ENCODE measurements at regions not wholly inside any gene's neighbourhood (a gene's known extent, or its start where the extent isn't known, plus 50 kb on each side); places are given as distances from the start of the nearest gene placed in this dataset.

DNA sequence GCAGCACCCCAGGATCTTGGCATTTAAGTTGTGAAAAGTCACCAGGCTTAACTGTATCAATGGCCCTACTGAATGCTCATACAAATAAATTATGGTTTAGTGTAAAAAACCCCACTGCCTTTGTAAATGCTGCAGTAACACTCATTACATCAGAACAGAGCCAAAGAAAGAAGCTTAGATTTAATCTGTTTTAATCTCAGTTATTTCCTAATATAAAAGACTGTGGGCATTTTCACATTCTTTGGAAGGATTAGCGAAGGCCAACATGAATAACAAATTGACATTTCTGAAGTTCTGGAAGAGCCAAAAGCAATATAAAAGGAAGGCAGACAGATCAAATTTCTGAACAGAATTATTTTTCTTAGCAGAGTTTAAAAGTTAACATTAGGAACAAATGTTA lies 140.0 kb upstream of the HCCS start:
- Histone ChIP-seq H3K9me3 (ENCODE audit: control insufficient read depth, low read length) (no peaks in the 10 kb centered on the region), H3K27ac (ENCODE audit: low read length) (no peak overlapping the region), H3K4me1 (ENCODE audit: control insufficient read depth, insufficient read depth, low read length) (no peaks in the 10 kb centered on the region), H3K27me3 (ENCODE audit: control insufficient read depth, insufficient read depth) (no peaks in the 10 kb centered on the region), H3K4me3 (ENCODE audit: low read length) (no peak overlapping the region)
- WGBS, result 65% methylated on average over 1 of the region's 1 CpG
- intact Hi-C loops (cut with DNase I), result no loop called here
- ATAC-seq (no peak), DNase-seq (no peak)

DNA sequence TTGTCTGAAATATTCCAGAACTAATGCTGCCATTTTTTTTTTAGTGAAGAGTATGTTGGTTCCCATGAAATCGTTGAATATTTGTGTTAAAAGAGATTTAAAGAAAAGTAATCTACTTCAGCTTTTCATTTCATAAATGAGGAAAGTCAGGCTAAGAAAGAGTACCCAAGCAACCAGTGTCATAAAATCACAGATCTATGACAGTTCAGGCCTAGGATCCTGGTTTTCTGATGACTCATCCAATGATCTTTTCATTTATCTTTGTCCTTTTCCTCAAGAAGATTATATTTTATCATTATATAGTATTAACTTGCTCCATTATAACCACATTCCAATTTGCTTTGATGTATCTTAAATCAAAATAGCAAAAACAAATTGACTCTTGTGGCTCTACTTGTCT lies 139.4 kb upstream of the HCCS start:
- Histone ChIP-seq H3K27me3 (ENCODE audit: control insufficient read depth, insufficient read depth) (no peaks in the 10 kb centered on the region), H3K27ac (ENCODE audit: low read length) (no peak overlapping the region), H3K4me1 (ENCODE audit: control insufficient read depth, insufficient read depth, low read length) (no peaks in the 10 kb centered on the region), H3K9me3 (ENCODE audit: control insufficient read depth, low read length) (no peaks in the 10 kb centered on the region), H3K4me3 (ENCODE audit: low read length) (no peak overlapping the region)
- no peak for DNase-seq
- ATAC-seq, result no peak
- 78% methylated on average over 1 of the region's 1 CpG for whole genome bisulfite sequencing
- intact Hi-C loops (cut with DNase I), result no loop called here

DNA sequence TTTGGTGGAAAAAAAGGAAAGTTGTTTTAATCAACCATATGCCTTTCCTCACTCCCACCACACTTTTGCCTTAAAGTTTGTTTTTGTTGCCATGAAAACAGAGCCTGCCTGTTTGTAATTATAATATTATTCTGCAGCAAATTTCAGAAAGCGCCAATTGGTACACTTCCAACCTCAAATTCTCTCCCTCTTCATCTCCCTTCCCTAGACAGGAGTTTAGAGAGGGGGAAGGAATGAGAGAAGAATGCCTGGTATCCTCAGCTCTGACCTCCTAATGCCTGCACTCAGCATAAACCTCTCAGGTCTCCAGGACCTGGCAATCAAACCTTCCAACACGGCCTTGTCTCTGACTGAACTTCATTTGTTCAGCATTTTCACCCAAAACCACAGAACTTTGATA lies 138.4 kb upstream of the HCCS start:
- no peak for DNase-seq
- intact Hi-C loops (cut with DNase I), result no loop called here
- Histone ChIP-seq H3K4me3 (ENCODE audit: low read length) (no peak overlapping the region), H3K27ac (ENCODE audit: low read length) (no peak overlapping the region), H3K4me1 (ENCODE audit: control insufficient read depth, insufficient read depth, low read length) (no peaks in the 10 kb centered on the region), H3K9me3 (ENCODE audit: control insufficient read depth, low read length) (no peaks in the 10 kb centered on the region), H3K27me3 (ENCODE audit: control insufficient read depth, insufficient read depth) (no peaks in the 10 kb centered on the region)
- 61% methylated on average over 2 of the region's 2 CpGs for WGBS
- ATAC-seq, result no peak

DNA sequence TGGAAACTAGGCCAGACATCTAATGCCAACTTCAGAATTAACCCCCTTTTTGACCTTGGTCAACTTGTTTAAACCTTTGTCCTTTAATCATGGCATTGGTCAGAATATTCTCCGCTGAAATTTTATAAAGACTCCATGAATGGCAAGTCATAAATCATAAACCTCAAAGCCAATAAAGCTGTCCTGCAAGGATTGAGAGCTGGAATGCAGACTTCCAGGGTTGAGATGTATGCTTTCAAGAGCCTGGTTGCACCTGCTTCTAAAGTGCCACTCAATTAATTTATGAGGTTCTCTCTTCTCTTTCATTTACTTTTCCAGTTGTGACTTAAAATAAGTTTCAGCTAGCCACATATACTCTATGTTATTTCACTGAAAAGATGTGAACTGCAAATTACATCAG lies 136.2 kb upstream of the HCCS start:
- no peak for DNase-seq
- no peaks in the 10 kb centered on the region for H3K4me1 ChIP-seq (ENCODE audit: control insufficient read depth, insufficient read depth, low read length)
- H3K27ac ChIP-seq (ENCODE audit: low read length), result no peak overlapping the region
- intact Hi-C loops (cut with DNase I), result no loop called here
- H3K9me3 ChIP-seq (ENCODE audit: control insufficient read depth, low read length), result no peaks in the 10 kb centered on the region
- H3K4me3 ChIP-seq (ENCODE audit: low read length), result no peak overlapping the region
- no peak for ATAC-seq
- 89% methylated on average over 1 of the region's 1 CpG for WGBS
- no peaks in the 10 kb centered on the region for H3K27me3 ChIP-seq (ENCODE audit: control insufficient read depth, insufficient read depth)

DNA sequence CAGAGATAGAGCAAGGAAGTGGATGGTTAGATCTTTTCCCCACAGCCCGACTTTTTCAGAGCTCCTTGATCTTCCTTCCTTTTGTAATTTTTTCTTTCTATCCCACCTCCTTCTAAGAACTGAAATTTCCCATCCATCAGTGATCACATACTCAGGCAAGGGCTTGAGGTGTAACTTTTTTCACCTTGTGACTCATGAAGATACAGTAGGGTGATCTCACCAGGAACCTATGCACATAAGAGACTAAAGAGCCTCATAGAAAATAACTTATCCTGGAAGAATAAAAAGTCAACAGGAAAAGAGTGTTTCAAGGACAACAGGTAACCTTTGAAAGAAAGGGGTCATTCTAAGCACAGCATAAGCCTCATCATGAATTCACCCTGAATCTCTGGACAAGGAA lies 131.2 kb upstream of the HCCS start:
- Histone ChIP-seq H3K4me1 (ENCODE audit: control insufficient read depth, insufficient read depth, low read length) (no peaks in the 10 kb centered on the region), H3K4me3 (ENCODE audit: low read length) (no peak overlapping the region), H3K9me3 (ENCODE audit: control insufficient read depth, low read length) (no peaks in the 10 kb centered on the region), H3K27ac (ENCODE audit: low read length) (no peak overlapping the region), H3K27me3 (ENCODE audit: control insufficient read depth, insufficient read depth) (no peaks in the 10 kb centered on the region)
- ATAC-seq, result no peak
- intact Hi-C loops (cut with DNase I), result no loop called here
- 75% methylated on average over 1 of the region's 1 CpG for WGBS
- no peak for DNase-seq

DNA sequence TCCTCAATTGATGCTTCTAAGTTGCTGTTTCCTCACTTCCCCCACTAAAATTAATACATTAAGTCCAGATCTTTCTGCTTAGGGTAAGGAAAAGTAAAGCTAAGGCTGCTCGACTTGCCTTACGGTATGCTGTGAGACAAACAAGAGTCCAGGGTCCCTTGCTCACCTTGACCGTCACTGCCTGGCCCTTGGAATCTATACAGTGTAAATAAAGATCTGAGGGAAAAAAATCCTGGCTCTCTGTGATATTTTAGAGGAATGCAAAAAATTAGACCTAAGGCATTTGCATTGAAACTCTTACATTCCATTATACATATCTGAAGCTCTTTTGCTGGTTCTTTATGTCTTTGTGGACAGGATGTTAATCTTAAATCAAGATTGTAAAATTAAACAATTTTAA lies 129.6 kb upstream of the HCCS start:
- 98% methylated on average over 3 of the region's 3 CpGs for WGBS
- H3K4me3 ChIP-seq (ENCODE audit: low read length), result no peak overlapping the region
- H3K27me3 ChIP-seq (ENCODE audit: control insufficient read depth, insufficient read depth), result no peaks in the 10 kb centered on the region
- ATAC-seq (no peak), DNase-seq (no peak)
- no peaks in the 10 kb centered on the region for H3K9me3 ChIP-seq (ENCODE audit: control insufficient read depth, low read length)
- H3K4me1 ChIP-seq (ENCODE audit: control insufficient read depth, insufficient read depth, low read length), result no peaks in the 10 kb centered on the region
- intact Hi-C loops (cut with DNase I), result no loop called here
- H3K27ac ChIP-seq (ENCODE audit: low read length), result no peak overlapping the region

DNA sequence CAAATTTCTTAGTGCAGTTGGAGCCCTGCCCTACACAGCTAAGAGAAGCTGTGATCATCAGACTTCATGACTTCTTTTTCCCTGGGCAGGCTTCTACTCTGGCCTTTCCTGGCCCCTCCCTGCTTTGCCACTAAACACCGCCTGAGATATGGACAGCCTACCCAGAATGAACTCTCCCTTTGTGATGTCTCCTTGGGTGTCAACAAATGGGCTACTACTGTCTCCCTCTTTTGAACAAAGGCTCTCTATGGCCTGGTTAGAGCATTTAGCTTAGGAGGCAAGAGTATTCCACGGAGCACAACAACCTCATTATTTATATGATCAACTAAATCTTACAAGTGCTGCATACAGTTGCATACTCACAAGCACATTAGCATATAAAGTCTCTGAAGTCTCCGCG lies 127.6 kb upstream of the HCCS start:
- WGBS, result 92% methylated on average over 4 of the region's 4 CpGs
- ATAC-seq (no peak), DNase-seq (no peak)
- Histone ChIP-seq H3K27me3 (ENCODE audit: control insufficient read depth, insufficient read depth) (no peaks in the 10 kb centered on the region), H3K27ac (ENCODE audit: low read length) (no peak overlapping the region), H3K9me3 (ENCODE audit: control insufficient read depth, low read length) (no peaks in the 10 kb centered on the region), H3K4me1 (ENCODE audit: control insufficient read depth, insufficient read depth, low read length) (no peaks in the 10 kb centered on the region), H3K4me3 (ENCODE audit: low read length) (no peak overlapping the region)
- intact Hi-C loops (cut with DNase I), result no loop called here

DNA sequence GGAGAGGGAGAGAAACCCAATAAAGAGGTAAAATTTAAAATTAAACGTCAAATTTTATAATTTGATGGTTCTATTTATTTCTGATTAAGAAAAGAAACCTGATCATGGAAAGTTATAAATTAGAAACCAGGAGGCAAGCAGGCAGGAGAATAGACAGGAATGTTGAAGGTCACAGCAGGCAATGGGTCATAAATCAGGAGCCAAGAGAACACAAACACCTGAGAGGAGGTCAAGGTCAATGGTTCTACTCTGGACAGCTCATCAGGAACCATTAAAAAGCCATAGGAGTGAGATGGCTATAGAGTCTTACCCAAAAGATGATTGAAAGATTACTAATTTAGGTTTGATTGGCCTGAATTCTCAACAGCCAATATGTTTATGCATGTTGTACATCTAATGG lies 126.9 kb upstream of the HCCS start:
- intact Hi-C loops (cut with DNase I), result no loop called here
- no peak for ATAC-seq
- no peak for DNase-seq
- no peaks in the 10 kb centered on the region for H3K4me1 ChIP-seq (ENCODE audit: control insufficient read depth, insufficient read depth, low read length)
- no peaks in the 10 kb centered on the region for H3K9me3 ChIP-seq (ENCODE audit: control insufficient read depth, low read length)
- no peak overlapping the region for H3K4me3 ChIP-seq (ENCODE audit: low read length)
- H3K27me3 ChIP-seq (ENCODE audit: control insufficient read depth, insufficient read depth), result no peaks in the 10 kb centered on the region
- no peak overlapping the region for H3K27ac ChIP-seq (ENCODE audit: low read length)
- 94% methylated on average over 1 of the region's 1 CpG for WGBS

DNA sequence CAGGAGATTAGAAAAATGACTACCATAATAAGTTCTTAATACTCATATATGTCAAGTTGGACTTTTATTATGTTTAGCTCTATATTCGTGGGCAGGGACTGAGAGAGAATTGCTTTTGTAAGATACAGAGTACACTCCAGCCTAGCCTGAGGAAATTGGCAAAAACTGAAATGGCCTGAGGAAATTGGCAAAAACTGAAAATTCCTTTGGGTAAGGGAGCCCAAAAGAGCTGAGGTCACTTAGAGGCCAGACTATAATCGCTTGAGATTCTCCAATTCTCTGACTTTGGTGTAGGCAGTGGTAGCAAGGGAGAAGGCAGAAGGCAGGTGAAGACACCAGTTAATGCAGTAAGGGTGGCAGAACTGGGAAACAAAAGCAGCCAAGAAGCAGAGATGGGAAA lies 124.5 kb upstream of the HCCS start:
- WGBS, result 56% methylated on average over 2 of the region's 2 CpGs
- Histone ChIP-seq H3K9me3 (ENCODE audit: control insufficient read depth, low read length) (no peaks in the 10 kb centered on the region), H3K27me3 (ENCODE audit: control insufficient read depth, insufficient read depth) (no peaks in the 10 kb centered on the region), H3K27ac (ENCODE audit: low read length) (no peak overlapping the region), H3K4me3 (ENCODE audit: low read length) (no peak overlapping the region), H3K4me1 (ENCODE audit: control insufficient read depth, insufficient read depth, low read length) (no peaks in the 10 kb centered on the region)
- intact Hi-C loops (cut with DNase I), result no loop called here
- DNase-seq (no peak), ATAC-seq (no peak)

DNA sequence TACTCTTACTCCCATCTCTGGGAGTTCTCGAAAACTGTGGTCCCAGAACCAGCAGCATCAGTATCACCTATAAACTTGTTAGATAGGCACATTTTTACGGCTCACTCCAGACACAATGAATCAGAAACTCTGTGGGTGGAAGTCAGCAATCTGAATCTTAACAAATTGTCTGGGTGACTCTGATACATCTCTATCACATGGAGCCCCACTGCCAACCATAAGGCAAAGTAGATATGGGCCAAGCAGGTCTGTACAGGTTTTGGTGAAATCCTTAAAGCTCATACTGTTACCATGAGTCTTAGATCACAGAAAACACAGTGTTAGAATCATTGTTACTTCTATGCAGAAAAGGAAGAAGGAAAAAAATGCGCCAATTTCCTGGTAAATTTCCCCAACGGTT lies 122.5 kb upstream of the HCCS start:
- Histone ChIP-seq H3K9me3 (ENCODE audit: control insufficient read depth, low read length) (no peaks in the 10 kb centered on the region), H3K27me3 (ENCODE audit: control insufficient read depth, insufficient read depth) (no peaks in the 10 kb centered on the region), H3K27ac (ENCODE audit: low read length) (no peak overlapping the region), H3K4me1 (ENCODE audit: control insufficient read depth, insufficient read depth, low read length) (no peaks in the 10 kb centered on the region), H3K4me3 (ENCODE audit: low read length) (no peak overlapping the region)
- no peak for DNase-seq
- intact Hi-C loops (cut with DNase I), result no loop called here
- ATAC-seq, result no peak
- WGBS, result 88% methylated on average over 4 of the region's 4 CpGs

DNA sequence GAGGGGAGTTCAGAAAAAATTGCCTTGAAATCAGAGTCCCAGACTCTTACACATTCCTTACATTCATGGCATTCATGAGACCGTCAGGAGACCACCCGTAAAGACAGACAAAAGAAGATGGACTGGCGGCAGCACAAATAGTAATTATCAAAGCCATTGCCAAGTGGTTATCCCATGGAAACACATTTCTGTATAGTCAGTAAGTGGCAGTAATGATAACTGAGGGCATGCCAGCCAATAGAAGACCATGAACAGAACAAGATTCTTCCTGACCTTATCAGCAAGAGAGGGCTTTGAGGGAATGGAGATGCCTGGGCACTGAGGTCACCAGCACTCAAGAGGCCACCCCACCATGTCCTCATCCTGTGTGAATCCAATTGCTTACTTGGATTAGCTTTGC lies 121.7 kb upstream of the HCCS start:
- H3K27ac ChIP-seq (ENCODE audit: low read length), result no peak overlapping the region
- WGBS, result 60% methylated on average over 3 of the region's 3 CpGs
- no peak for ATAC-seq
- DNase-seq, result no peak
- intact Hi-C loops (cut with DNase I), result no loop called here
- H3K4me3 ChIP-seq (ENCODE audit: low read length), result no peak overlapping the region
- H3K4me1 ChIP-seq (ENCODE audit: control insufficient read depth, insufficient read depth, low read length), result no peaks in the 10 kb centered on the region
- H3K9me3 ChIP-seq (ENCODE audit: control insufficient read depth, low read length), result no peaks in the 10 kb centered on the region
- H3K27me3 ChIP-seq (ENCODE audit: control insufficient read depth, insufficient read depth), result no peaks in the 10 kb centered on the region

DNA sequence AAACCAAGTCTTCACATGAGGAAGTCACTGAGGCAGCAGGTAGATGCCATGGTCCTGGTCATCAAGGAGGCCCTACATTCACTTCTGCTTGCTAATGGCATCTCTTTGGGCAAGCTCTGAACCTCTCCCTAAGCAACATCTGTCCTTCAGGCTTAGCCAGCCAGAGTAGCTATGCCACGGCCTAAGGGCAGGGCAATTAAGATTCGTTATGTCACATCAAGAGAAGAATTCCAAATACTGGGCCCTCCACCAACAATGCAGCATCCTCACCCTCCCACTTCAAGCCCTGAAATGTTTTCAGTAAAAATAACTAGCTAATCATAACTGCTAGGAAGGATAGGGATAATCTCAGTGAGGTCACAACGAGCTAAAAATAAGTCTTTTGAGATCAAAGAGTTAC lies 120.7 kb upstream of the HCCS start:
- H3K4me1 ChIP-seq (ENCODE audit: control insufficient read depth, insufficient read depth, low read length), result no peaks in the 10 kb centered on the region
- H3K4me3 ChIP-seq (ENCODE audit: low read length), result no peak overlapping the region
- WGBS, result 26% methylated on average over 3 of the region's 3 CpGs
- no peaks in the 10 kb centered on the region for H3K9me3 ChIP-seq (ENCODE audit: control insufficient read depth, low read length)
- H3K27me3 ChIP-seq (ENCODE audit: control insufficient read depth, insufficient read depth), result no peaks in the 10 kb centered on the region
- H3K27ac ChIP-seq (ENCODE audit: low read length), result no peak overlapping the region
- DNase-seq (no peak), ATAC-seq (peak in 1 of 2 donors; percentile 31)
- intact Hi-C loops (cut with DNase I), result no loop called here

All from right cardiac atrium (tissue), 5 donors.